ENCODE measurements at regions not wholly inside any gene's neighbourhood (a gene's known extent, or its start where the extent isn't known, plus 50 kb on each side); places are given as distances from the start of the nearest gene placed in this dataset.
"Not testable (repeated sequence)": the region's sequence is repeated elsewhere in the genome, so short reads cannot be mapped to it uniquely, and the experiment has no call there.

- TF ChIP-seq CTCF (IDR thresholded peaks at IDR 0.05; ENCODE audit: insufficient read depth, low read length, poor library complexity, severe bottlenecking), result no peak
- Histone ChIP-seq H3K36me3 (ENCODE audit: control insufficient read depth, insufficient read depth, low read length) (no peaks in the 10 kb centered on the region), H3K4me3 (replicated peaks; ENCODE audit: low read depth, low read length) (no peak overlapping the region), H3K27me3 (replicated peaks; ENCODE audit: control insufficient read depth, insufficient read depth, low read length) (no peaks in the 10 kb centered on the region)
- no peak for DNase-seq (ENCODE audit: extremely low read depth, insufficient read length)
These were observed 432.1 kb downstream of the BRD1 start for GRCh38 chr22:49395617-49396016.

- not testable (repeated sequence) for H3K36me3 ChIP-seq (ENCODE audit: control insufficient read depth, insufficient read depth, low read length); H3K4me3 ChIP-seq (replicated peaks; ENCODE audit: low read depth, low read length); DNase-seq (ENCODE audit: extremely low read depth, insufficient read length); H3K27me3 ChIP-seq (replicated peaks; ENCODE audit: control insufficient read depth, insufficient read depth, low read length)
These were observed 432.6 kb downstream of the BRD1 start for GRCh38 chr22:49395062-49395461.

- H3K27me3 ChIP-seq (replicated peaks; ENCODE audit: control insufficient read depth, insufficient read depth, low read length), result no peaks in the 10 kb centered on the region
- no peak for TF ChIP-seq CTCF (IDR thresholded peaks at IDR 0.05; ENCODE audit: insufficient read depth, low read length, poor library complexity, severe bottlenecking)
- DNase-seq (ENCODE audit: extremely low read depth, insufficient read length), result no peak
- H3K36me3 ChIP-seq (ENCODE audit: control insufficient read depth, insufficient read depth, low read length), result no peaks in the 10 kb centered on the region
- no peak overlapping the region for H3K4me3 ChIP-seq (replicated peaks; ENCODE audit: low read depth, low read length)
These were observed 433.4 kb downstream of the BRD1 start for GRCh38 chr22:49394116-49394785.

- no peak for DNase-seq (ENCODE audit: extremely low read depth, insufficient read length)
- Histone ChIP-seq H3K27me3 (replicated peaks; ENCODE audit: control insufficient read depth, insufficient read depth, low read length) (no peaks in the 10 kb centered on the region), H3K4me3 (replicated peaks; ENCODE audit: low read depth, low read length) (no peak overlapping the region), H3K36me3 (ENCODE audit: control insufficient read depth, insufficient read depth, low read length) (no peaks in the 10 kb centered on the region)
- no peak for TF ChIP-seq CTCF (IDR thresholded peaks at IDR 0.05; ENCODE audit: insufficient read depth, low read length, poor library complexity, severe bottlenecking)
These were observed 434.1 kb downstream of the BRD1 start for GRCh38 chr22:49393526-49393925.

GRCh38 chr22:49392841-49393510 is 434.7 kb downstream of the BRD1 start:
- no peak overlapping the region for H3K4me3 ChIP-seq (replicated peaks; ENCODE audit: low read depth, low read length)
- TF ChIP-seq CTCF (IDR thresholded peaks at IDR 0.05; ENCODE audit: insufficient read depth, low read length, poor library complexity, severe bottlenecking), result no peak

GRCh38 chr22:49392247-49392646 is 435.4 kb downstream of the BRD1 start:
- Histone ChIP-seq H3K4me3 (replicated peaks; ENCODE audit: low read depth, low read length) (no peak overlapping the region), H3K36me3 (ENCODE audit: control insufficient read depth, insufficient read depth, low read length) (no peaks in the 10 kb centered on the region), H3K27me3 (replicated peaks; ENCODE audit: control insufficient read depth, insufficient read depth, low read length) (no peaks in the 10 kb centered on the region)
- no peak for DNase-seq (ENCODE audit: extremely low read depth, insufficient read length)
- no peak for TF ChIP-seq CTCF (IDR thresholded peaks at IDR 0.05; ENCODE audit: insufficient read depth, low read length, poor library complexity, severe bottlenecking)

More at GRCh38 chr22:49392841-49393510, 434.7 kb downstream of the BRD1 start:
- no peak for DNase-seq (ENCODE audit: extremely low read depth, insufficient read length)
- H3K36me3 ChIP-seq (ENCODE audit: control insufficient read depth, insufficient read depth, low read length), result no peaks in the 10 kb centered on the region
- H3K27me3 ChIP-seq (replicated peaks; ENCODE audit: control insufficient read depth, insufficient read depth, low read length), result no peaks in the 10 kb centered on the region
